ENCODE measurements at regions not wholly inside any gene's neighbourhood (a gene's known extent, or its start where the extent isn't known, plus 50 kb on each side); places are given as distances from the start of the nearest gene placed in this dataset.

DNA sequence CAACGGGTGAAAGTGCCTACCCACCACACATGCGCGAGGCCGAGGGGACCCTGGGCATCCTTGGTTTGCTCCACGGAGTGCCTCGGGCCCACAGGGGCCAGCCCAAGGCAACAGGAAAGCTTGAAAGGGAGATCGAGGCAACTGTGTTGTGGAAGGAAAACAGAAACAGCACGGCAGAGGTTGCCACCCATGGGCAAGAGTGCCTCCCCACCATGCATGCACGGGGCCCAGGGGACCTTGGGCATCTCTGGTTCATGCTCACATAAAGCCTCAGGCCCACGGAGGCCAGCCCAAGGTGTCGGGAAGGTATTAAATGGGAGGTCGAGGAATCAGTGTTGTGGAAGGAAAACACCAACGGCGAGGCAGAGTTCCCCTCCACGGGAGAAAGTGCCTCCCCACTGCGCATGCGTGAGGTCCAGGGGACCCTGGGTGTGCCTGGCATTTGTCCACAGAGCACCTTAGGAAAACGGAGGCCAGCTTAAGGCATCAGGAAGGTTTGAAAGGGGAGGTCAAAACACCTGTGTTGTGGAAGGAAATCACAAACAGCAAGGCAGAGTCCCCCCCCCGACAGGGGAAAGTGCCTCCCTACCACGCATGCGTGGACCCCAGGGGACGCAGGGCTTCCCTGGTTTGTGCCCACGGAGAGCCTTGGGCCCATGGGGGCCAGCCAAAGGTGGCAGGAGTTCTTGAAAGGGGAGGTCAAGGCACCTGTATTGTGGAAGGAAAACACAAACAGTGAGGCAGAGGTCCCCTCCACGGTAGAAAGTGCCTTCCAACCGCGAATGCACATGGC is 367.3 kb downstream of the ALG10 start:
- TF ChIP-seq POLR2A (IDR thresholded peaks at IDR 0.05; ENCODE audit: extremely low read depth, insufficient read length) (no peak), MYC (IDR thresholded peaks at IDR 0.05; ENCODE audit: low read depth, low read length) (no peak)
- TF ChIP-seq, protein P1, sequence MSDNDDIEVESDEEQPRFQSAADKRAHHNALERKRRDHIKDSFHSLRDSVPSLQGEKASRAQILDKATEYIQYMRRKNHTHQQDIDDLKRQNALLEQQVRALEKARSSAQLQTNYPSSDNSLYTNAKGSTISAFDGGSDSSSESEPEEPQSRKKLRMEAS (IDR thresholded peaks at IDR 0.05; ENCODE audit: low read depth, low read length), result no peak
- no peak overlapping the region for H3K4me3 ChIP-seq (ENCODE audit: low read depth, low read length)
- no peak for DNase-seq (ENCODE audit: low read depth)

DNA sequence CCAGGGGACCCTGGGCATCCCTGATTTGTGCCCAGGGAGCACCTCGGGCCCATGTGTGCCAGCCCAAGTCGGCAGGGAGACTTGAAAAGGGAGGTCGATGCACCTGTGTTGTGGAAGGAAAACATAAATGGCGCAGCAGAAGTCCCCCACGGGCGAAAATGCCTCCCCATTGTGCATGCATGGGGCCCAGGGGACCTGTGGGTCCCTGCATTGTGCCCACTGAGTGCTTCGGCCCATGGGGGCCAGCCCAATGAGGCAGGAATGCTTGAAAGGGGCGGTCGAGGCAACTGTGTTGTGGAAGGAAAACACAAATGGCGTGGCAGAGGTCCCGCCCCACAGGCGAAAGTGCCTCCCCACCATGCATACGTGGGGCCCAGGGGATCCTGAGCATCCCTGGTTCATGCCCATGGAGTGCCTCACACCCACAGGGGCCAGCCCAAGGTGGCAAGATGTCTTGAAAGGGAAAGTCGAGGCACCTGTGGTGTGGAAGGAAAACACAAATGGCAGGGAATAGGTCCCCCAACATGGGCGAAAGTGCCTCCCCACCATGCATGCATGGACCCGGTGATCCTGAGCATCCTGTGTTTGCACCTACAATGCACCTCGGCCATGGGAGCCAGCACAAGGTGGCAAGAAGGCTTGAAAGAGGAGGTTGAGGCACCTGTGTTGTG is 368.0 kb downstream of the ALG10 start:
- DNase-seq (ENCODE audit: low read depth), result no peak
- TF ChIP-seq, protein P2, sequence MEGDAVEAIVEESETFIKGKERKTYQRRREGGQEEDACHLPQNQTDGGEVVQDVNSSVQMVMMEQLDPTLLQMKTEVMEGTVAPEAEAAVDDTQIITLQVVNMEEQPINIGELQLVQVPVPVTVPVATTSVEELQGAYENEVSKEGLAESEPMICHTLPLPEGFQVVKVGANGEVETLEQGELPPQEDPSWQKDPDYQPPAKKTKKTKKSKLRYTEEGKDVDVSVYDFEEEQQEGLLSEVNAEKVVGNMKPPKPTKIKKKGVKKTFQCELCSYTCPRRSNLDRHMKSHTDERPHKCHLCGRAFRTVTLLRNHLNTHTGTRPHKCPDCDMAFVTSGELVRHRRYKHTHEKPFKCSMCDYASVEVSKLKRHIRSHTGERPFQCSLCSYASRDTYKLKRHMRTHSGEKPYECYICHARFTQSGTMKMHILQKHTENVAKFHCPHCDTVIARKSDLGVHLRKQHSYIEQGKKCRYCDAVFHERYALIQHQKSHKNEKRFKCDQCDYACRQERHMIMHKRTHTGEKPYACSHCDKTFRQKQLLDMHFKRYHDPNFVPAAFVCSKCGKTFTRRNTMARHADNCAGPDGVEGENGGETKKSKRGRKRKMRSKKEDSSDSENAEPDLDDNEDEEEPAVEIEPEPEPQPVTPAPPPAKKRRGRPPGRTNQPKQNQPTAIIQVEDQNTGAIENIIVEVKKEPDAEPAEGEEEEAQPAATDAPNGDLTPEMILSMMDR (IDR thresholded peaks at IDR 0.05; ENCODE audit: low read depth, low read length), result no peak
- TF ChIP-seq MYC (IDR thresholded peaks at IDR 0.05; ENCODE audit: low read depth, low read length) (no peak), POLR2A (IDR thresholded peaks at IDR 0.05; ENCODE audit: extremely low read depth, insufficient read length) (no peak)
- TF ChIP-seq, protein P1 (IDR thresholded peaks at IDR 0.05; ENCODE audit: low read depth, low read length), result no peak
- no peak overlapping the region for H3K4me3 ChIP-seq (ENCODE audit: low read depth, low read length)

DNA sequence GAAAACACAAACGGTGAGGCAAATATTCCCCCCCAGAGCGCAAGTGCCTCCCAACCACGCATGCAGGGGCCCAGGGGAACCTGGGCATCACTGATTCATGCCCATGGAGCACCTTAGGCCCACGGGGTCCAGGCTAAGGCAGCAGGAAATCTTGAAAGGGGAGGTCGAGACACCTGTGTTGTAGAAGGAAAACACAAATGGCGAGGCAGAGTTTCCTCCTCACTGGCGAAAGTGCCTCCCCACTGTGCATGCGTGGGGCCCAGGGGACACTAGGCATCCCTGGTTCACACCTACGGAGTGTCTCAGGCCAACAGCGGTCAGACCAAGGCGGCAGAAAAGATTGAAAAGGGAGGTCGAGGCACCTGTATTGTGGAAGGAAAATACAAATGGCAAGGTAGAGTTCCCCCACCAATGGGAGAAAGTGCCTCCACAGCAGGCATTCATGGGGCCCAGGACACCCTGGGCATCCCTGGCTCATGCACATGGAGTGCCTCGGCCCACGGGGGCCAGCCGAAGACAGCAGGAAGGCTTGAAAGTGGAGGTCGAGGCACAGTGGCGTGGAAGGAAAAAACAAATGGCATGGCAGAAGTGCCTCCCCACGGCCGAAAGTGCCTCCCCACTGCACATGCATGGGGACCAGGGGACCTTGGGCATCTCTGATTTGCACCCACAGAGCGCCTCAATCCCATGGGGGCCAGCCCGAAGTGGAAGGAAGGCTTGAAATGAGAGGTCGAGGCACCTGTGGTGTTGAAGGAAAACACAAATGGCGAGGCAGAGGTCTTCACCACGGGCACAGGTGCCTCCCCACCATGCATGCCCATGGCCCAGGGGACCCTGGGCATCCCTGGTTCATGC is 368.8 kb downstream of the ALG10 start:
- TF ChIP-seq POLR2A (IDR thresholded peaks at IDR 0.05; ENCODE audit: extremely low read depth, insufficient read length) (no peak), MYC (IDR thresholded peaks at IDR 0.05; ENCODE audit: low read depth, low read length) (no peak)
- TF ChIP-seq, protein P1 (IDR thresholded peaks at IDR 0.05; ENCODE audit: low read depth, low read length), result no peak
- TF ChIP-seq, protein P2 (IDR thresholded peaks at IDR 0.05; ENCODE audit: low read depth, low read length), result no peak
- no peak overlapping the region for H3K4me3 ChIP-seq (ENCODE audit: low read depth, low read length)
- DNase-seq (ENCODE audit: low read depth), result no peak

DNA sequence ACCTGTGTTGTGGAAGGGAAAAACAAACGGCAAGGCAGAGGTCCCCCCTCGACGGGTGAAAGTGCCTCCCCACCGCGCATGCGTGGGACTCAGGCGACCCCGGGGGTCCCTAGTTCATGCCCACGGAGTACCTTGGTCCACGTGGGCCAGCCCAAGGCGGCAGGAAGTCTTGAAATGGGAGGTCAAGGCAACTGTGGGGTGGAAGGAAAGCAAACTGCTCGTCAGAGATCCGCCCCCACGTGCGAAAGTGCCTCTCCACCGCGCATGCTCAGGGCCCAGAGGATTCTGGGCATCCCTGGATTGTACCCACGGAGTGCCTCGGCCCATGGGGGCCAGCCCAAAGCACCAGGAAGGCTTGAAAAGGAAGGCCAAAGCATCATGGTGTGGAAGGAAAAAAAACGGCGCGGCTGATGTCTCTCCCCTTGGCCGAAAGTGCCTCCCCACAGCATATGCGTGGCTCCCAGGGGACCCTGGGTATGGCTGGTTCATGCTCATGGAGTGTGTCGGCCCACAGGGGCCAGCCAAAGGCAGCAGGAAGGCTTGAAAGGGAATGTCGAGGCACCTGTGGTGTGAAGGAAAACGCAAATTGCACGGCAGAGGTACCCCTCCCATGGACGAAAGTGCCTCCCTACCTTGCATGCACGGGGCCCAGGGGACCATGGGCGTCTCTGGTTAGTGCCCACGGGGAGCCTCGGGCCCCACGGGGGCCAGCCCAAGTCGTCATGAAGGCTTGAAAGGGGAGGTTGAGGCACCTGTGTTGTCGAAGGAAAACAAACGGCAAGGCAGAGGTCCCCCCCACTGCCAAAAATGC is 369.7 kb downstream of the ALG10 start:
- no peak overlapping the region for H3K4me3 ChIP-seq (ENCODE audit: low read depth, low read length)
- no peak for DNase-seq (ENCODE audit: low read depth)

DNA sequence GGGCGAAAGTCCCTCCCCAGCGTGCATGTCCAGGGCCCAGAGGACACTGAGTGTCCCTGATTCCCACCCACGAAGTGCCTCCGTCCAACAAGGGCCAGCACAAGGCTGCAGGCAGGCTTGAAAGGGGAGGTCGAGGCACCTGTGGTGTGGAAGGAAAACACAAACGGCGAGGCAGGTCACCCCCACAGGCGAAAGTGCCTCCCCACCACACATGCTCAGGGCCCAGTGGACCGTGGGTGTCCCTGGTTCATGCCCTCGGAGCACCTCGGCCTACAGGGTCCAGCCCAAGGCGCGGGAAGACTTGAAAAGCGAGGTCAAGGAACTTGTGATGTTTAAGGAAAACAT is 370.4 kb downstream of the ALG10 start:
- DNase-seq (ENCODE audit: low read depth), result no peak
- TF ChIP-seq, protein P1 (IDR thresholded peaks at IDR 0.05; ENCODE audit: low read depth, low read length), result no peak
- no peak for TF ChIP-seq POLR2A (IDR thresholded peaks at IDR 0.05; ENCODE audit: extremely low read depth, insufficient read length)
- no peak overlapping the region for H3K4me3 ChIP-seq (ENCODE audit: low read depth, low read length)

More for the DNA sequence above, 369.7 kb downstream of the ALG10 start:
- TF ChIP-seq, protein P1 (IDR thresholded peaks at IDR 0.05; ENCODE audit: low read depth, low read length), result no peak
- TF ChIP-seq, protein P2 (IDR thresholded peaks at IDR 0.05; ENCODE audit: low read depth, low read length), result no peak
- TF ChIP-seq MYC (IDR thresholded peaks at IDR 0.05; ENCODE audit: low read depth, low read length) (no peak), POLR2A (IDR thresholded peaks at IDR 0.05; ENCODE audit: extremely low read depth, insufficient read length) (no peak)
